H54 (cell line): ENCODE measurements at regions not wholly inside any gene's neighbourhood (a gene's known extent, or its start where the extent isn't known, plus 50 kb on each side); places are given as distances from the start of the nearest gene placed in this dataset.
"Not testable (repeated sequence)": the region's sequence is repeated elsewhere in the genome, so short reads cannot be mapped to it uniquely, and the experiment has no call there.

ENCODE experiments used
- DNase-seq: peaks from one replicate; pipeline ENCODE4 v3.0.0; 2011; ENCODE audit warnings: low spot score, mixed read lengths; ENCODE audit not compliant: insufficient read length
- FAIRE-seq: peaks from 3 replicates; lab custom pipeline; 2011; peaks lifted over from hg19 to GRCh38; lab: Jason Lieb, UNC
- POLR2A ChIP-seq: IDR thresholded peaks from 2 replicates; pipeline ENCODE4 v1.6.1; 2011; ENCODE audit warnings: low read depth, mild to moderate bottlenecking, low read length

DNA sequence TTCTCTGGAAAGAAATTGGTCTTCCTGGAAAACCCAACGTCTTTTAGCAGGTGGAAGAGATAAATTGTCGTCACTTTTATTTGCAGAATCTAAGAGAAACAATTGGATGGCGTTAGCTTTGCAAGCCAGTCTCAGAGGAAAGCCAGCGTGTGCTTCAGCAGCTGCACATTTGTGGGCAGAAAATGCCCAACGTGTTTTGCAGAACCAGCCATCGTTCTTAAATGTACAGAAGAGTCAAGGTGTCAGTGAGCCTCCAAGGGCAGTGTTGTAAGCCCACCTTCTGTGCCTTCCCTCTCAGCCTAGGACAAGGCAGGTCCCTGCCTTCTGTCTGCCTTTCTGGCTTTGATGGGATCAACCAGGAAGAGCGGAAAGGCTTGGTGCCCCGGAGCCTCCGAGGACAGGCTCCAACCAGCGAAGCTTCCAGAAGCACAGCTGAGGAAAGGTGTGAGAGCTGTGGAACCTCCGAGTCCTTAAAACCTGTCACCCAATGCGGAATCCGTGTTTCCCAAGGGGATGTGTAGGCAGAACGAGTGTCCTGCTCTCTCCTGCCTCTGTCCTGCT is 116.0 kb upstream of the IRX2 start:
- DNase-seq (no peak), FAIRE-seq (no peak)
- no peak for TF ChIP-seq POLR2A

DNA sequence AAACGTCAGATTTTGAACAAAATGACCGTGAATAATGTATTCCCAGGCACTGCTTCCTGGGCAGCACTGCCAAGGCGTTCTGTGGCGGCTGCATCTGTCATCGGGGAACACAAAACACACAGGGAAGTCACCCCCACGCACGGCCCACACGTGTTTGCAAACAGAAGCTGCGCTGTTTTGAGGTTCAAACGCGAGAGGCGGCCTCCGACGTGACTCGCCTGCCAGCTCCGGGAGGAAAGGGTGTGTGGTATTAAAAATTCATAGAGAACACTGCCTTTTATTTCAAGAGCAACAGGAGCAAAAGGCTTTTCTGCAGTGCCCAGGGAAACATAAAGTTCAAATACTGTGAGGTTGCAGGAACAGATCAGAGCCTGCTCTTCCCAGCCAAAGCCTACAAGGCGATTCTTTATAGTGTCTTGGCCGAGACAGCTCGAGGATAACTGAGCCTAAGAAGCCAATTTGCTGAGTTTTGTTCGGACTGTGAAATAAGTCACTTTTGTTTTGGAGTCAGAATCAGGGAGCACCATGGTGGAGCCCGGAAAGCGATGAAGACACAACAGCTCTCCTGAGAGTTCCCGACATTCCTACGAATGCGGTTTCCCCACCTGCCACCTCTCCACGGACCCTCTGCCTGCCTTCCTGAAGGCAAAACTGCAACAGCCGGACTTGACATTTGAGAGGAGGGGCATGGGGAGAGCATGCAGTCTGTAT is 115.3 kb upstream of the IRX2 start:
- TF ChIP-seq POLR2A, result no peak
- FAIRE-seq, result no peak
- DNase-seq, result no peak

DNA sequence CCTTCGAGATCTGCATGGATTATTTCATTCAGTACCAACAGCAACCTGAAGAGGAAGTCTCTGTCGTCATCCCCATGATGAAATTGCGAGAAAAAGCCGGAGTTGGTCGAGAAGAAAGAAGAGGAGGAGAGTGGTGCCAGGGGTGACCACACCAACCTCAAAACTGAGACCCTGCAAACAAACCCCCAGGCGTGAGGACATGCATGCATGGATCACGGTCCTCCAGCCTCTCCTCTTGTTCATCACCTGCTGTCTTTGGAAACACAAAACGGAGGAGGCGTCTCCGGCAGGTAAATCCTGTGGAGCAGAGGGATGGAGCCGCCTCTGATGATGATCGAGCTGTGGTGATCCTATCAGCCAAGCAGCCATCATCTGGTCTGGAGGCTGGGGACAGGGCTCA is 114.4 kb upstream of the IRX2 start:
- TF ChIP-seq POLR2A, result no peak
- DNase-seq (no peak), FAIRE-seq (no peak)

DNA sequence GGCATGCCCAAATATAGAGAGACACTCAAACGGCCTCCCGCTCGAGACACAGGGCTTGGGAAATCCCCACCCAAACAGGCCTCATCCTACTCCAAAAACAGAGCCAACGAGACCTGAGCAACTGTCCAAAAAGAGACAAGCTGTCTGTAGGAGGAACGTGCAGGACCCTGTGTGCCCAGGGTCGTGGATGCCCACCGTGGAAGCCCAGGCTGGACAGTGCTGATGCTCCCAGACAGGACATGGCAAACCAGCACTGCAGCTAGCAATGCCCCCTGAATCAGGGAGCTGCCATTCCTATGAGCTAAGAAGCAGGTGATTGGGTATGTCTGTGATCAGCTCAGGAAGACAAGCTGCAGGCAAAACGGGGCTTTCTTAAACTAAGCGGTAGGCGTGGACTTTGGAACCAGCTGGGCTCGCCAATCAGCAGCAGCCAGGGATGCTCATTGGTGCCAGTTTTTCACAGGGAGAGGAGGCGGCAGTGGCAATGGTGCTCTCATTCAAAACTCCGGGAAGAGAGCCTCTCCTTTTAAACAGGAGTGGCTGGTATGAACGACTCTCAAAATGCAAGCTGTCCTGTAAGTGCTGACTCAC is 113.1 kb upstream of the IRX2 start:
- FAIRE-seq (no peak), DNase-seq (no peak)
- no peak for TF ChIP-seq POLR2A

DNA sequence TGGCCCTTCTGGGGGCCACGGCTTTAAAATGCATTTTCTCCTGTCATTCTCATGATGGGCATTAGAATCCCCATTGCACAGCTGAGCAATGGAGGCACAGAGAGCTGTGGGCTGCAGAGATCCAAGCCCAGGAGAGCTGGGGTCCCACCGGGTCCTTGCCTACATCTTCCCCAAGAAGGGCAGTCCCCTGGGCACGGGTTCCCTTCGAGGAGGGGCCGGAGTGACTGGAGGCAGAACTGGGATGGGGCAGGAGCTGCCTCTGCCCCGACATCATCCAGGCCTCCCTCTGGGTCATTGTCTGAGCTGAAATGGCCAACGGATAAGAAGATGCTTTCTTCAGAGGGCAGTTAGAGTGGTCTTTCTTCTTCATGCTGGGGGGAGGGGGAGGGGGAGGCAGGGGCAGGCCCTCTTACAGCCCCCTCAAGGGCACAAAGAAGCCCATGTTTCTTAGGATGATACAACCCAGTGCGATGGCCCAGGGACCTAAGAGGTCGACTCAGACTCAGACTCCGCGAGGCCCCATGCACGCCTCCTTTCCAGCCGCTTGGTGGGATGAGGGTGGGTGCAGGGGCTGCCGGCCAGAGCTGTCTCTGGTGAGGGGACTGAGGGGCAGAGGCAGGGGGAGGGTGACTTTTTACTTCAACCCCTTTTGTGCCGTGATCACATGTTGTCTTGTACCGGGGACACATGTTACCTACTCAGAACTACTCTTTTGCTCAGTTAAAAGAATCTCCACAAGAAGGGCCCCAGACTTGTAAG is 112.4 kb upstream of the IRX2 start:
- no peak for DNase-seq
- FAIRE-seq, result no peak
- TF ChIP-seq POLR2A, result no peak

DNA sequence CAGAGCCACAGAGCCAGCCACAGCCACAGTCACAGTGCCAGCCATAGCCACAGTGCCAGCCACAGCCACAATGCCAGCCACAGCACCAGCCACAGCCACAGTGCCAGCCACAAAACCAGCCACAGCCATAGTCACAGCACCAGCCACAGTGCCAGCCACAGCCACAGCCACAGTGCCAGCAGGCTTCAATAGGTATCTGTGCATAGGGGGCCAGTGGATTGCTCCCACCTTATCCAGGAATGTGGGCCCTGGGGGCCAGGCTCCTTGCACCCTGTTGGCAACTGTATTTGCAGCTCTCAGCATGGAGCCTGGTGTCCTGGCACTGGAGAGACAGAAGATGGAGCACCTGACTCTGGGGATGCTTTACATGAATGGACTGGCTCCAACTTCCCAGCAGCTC is 111.7 kb upstream of the IRX2 start:
- TF ChIP-seq POLR2A, result no peak
- FAIRE-seq, result no peak
- DNase-seq, result no peak

DNA sequence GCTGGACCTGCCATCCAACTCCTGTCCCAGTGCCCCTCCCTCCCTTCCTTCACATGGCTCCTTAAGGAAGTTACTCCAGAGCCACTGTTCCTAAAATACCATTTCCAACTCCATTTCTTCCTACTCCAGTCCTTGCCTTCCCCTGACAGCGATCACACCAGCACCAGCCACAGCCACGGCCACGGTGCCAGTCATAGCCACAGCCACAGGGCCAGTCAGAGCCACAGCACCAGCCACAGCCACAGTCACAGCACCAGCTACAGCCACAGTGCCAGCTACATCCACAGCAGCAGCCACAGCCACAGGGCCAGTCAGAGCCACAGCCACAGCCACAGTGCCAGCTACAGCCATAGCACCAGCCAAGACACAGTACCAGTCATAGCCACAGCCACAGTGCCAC is 110.7 kb upstream of the IRX2 start:
- not testable (repeated sequence) for FAIRE-seq, DNase-seq

DNA sequence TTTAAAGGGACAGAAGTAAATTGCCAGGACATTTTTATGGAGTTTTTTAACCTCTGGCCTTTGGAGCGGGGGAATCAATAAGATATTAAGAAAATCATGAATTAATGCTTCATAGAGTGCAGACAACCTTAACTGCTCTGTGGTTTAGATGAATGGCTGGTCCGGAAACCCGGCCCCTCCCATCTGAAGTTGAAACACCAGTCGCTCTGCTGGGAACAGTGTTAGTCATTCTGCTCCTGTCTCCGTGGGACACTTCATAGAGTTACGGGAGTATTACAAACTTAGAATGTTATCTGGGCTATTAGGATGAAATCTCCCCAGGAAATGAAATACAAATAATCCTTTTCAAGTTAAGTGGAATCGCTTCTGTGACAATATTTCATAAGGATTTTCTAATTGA is 110.1 kb upstream of the IRX2 start:
- DNase-seq, result no peak
- no peak for FAIRE-seq
- TF ChIP-seq POLR2A, result no peak

DNA sequence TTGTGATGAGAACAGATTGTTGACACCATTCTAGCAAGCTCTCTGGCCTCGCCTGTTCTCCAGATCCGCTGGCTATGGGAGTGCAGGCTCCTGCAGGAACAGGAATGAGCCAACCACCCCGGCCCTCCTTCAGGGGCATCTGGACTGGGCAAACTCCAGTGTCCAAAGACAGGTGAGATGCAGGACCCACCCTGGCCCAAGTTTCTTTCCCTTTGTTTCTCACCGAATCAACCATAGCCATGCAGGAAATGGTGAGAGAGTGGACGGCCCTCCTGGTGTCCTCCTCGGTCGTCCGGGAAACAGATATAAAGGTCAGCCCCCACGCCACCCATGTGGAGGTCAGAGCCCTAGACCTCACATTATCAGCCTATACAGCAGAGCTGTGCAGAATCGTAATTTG is 108.6 kb upstream of the IRX2 start:
- no peak for FAIRE-seq
- no peak for TF ChIP-seq POLR2A
- no peak for DNase-seq

DNA sequence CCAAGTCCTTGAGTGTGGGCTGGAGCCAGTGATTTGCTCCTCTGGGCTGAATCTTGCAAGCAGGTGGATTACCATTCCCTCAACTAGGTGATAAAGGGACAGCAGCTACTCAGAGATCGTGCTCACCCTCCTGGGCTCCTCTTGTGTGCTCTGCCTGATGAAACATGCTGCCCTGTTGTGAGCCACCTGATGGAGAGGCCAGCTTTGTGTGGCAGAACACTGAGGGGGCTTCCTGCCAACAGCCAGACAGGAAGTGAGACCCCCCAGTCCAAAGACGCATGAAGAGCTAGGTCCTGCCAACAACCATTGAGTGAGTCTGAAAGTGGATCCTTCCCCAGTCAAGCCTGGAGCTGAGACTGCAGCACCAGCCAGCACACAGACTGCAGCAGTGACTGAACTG is 106.4 kb upstream of the IRX2 start:
- no peak for DNase-seq

DNA sequence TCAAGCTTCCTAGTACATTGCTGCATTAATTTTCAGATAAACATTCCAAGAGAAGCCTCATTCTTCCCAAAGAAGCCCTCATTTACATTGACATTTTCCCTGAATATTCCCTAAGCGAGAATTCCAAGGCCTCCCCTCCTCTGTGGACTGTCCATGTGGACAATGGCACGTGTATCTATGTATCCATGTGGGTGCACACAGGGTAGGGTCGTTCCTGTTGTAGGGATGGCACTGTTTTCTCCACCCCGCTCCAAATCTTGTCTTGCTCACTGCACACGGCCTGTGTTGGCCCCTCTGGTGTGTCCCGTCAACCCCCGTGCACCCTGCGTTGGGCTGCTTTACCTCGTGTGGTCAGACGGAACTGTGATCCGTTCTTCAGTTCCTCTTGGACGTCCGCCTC is 104.7 kb upstream of the IRX2 start:
- TF ChIP-seq POLR2A, result no peak
- FAIRE-seq (no peak), DNase-seq (no peak)

More for the DNA sequence above, 106.4 kb upstream of the IRX2 start:
- no peak for TF ChIP-seq POLR2A
- no peak for FAIRE-seq

DNA sequence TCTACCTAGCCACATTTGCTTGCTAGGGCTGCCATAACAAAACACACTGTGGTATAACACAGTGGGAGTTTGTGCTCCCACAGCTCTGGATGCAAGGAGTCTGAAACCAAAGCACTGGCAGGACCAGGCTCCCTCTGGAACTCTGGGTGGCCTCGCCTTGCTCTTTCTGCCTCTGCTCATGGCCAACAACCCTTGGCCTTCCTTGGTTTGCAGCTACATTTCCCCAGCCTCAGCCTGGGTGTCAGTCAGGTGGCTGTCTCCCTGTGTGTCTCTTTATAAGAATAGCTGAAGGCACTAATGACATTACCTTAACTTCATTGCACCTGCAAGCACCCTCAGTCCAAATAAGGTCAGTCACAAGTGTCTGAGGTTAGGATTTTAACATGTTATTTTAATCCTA is 101.0 kb upstream of the IRX2 start:
- TF ChIP-seq POLR2A, result no peak
- no peak for DNase-seq
- FAIRE-seq, result no peak

DNA sequence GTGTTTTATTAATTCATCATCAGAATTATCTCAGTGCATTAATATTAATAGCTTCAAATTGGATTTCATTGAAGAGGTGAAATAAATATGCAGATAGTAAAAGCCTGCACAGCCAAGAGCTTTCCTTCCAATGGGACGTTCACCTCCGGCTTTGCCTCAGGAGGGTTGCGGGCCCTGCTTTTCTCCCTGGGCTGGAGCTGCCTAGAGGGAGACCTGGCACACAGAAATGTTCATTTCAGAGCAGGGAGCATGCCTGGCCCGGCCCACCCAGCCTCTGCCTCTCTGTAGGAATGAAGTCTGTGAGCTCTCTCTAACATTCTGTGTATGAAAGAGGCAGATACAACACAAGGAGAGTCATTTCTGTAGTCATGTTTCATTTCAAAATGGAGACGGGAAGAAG is 100.4 kb upstream of the IRX2 start:
- DNase-seq, result no peak
- no peak for TF ChIP-seq POLR2A
- no peak for FAIRE-seq

DNA sequence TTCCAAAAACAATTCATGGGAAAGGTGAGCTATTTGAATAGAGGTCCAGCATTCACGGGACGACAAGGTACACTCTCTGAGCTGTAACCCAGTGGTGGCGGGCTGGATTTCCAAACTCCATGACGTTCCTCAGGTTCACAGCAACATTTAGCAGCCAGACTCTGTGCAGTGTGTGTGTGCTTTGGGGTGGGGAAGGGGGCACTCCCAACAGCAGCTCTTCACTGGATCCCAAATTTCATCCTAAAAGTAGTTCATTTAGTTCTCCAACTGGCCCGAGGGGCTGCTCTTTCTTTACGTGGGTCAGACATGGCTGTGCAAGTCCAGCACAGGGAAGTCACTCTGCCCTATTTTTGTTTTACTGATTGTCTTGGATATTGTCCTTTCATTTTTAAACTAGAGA is 98.0 kb upstream of the IRX2 start:
- FAIRE-seq, result no peak
- no peak for TF ChIP-seq POLR2A
- DNase-seq, result no peak

DNA sequence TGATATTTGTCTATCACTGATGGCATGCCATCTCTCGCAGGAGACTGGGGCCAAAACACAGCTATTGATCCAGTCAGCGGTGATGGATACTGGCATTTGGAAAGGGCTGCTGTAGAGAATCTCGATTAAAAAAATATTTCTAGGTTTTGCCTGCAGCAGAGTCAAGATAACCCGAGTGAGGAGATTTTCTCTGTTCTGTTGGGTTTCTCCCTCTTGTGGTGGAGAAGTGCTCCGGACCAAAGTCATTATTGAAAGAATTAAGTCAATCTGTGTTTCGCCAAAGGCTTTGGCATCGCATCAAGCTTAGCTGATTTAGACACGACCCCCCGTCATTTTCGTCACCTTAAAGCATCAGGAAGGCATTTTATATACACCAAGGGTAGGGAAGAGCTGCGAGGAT is 97.1 kb upstream of the IRX2 start:
- no peak for TF ChIP-seq POLR2A
- no peak for DNase-seq
- no peak for FAIRE-seq
